K562 (cell line): ENCODE measurements at regions not wholly inside any gene's neighbourhood (a gene's known extent, or its start where the extent isn't known, plus 50 kb on each side); places are given as distances from the start of the nearest gene placed in this dataset.

Experiments
- ATAC-seq: fragments of 200-7000 bp; cut with Tn5 transposase; 3 replicates; pipeline ENCODE4 v1.9.1; 2020; ENCODE audit warnings: moderate library complexity
- BruUV-seq: library from RNA; stranded (reverse); fragments of 400-500 nt; replicated peaks from 2 replicates; lab custom pipeline; 2021; lab: Mats Ljungman, UMichigan
- CTCF ChIA-PET: fragments of 300-600 bp; formaldehyde crosslinking; extraction: SDS; loops from one replicate; lab custom pipeline; 2021; ENCODE audit warnings: low intra/inter-chr PET ratio; lab: Yijun Ruan, JAX
- POLR2A ChIA-PET: fragments of 300-600, 350-650 bp; sonication (Branson Sonifier 250); formaldehyde crosslinking; extraction: SDS; loops from one replicate; lab custom pipeline; 2021; ENCODE audit warnings: antibody characterized with exemption, inconsistent platforms; lab: Yijun Ruan, JAX
- DNase-seq, 4 experiments: peaks; one replicate each; pipeline versions ENCODE4 v3.0.0 to v3.0.0-alpha.2; 2011 to 2018; ENCODE audit warnings: low spot score in 3 of 4, mixed read lengths in 3 of 4; ENCODE audit errors: extremely low read depth in 1 of 4
- FAIRE-seq: peaks from 2 replicates; lab custom pipeline; 2011; peaks lifted over from hg19 to GRCh38; lab: Jason Lieb, UNC
- H2AFZ ChIP-seq: 2 replicates; pipeline ENCODE4 v1.6.0; 2011; ENCODE audit warnings: low read depth, low read length, control low read depth, inconsistent platforms
- H3K27ac ChIP-seq: fragments of 200-600 bp; 3 replicates; pipeline ENCODE4 v1.8.0; 2011; ENCODE audit warnings: low read depth, mild to moderate bottlenecking, control low read depth, inconsistent platforms, low read length, moderate library complexity, mixed read lengths; ENCODE audit errors: extremely low read depth
- H3K27me3 ChIP-seq, 2 experiments: fragments of 300-600 bp in 1 of 2; 2 replicates in 1 of 2; 3 replicates in 1 of 2; pipeline versions ENCODE4 v1.6.0 to v1.8.0; 2011; ENCODE audit warnings: inconsistent platforms in 2 of 2, low read length in 2 of 2, mild to moderate bottlenecking in 1 of 2, mixed read lengths in 1 of 2, moderate library complexity in 1 of 2; ENCODE audit not compliant: control insufficient read depth in 2 of 2, insufficient read depth in 2 of 2
- H3K36me3 ChIP-seq: fragments of 300-600 bp; 3 replicates; pipeline ENCODE4 v1.8.0; 2011; ENCODE audit warnings: mild to moderate bottlenecking, low read length, inconsistent platforms; ENCODE audit not compliant: control insufficient read depth, insufficient read depth
- H3K4me1 ChIP-seq, 2 experiments: fragments of 200-600 bp in 1 of 2; replicated peaks in 1 of 2; 2 replicates in 1 of 2; 3 replicates in 1 of 2; pipeline versions ENCODE4 v1.5.1 to v1.8.0; 2011; ENCODE audit warnings: inconsistent platforms in 2 of 2, low read length in 2 of 2, mild to moderate bottlenecking in 1 of 2, mixed read lengths in 1 of 2, moderate library complexity in 1 of 2; ENCODE audit not compliant: control insufficient read depth in 2 of 2, insufficient read depth in 2 of 2
- H3K4me2 ChIP-seq: 2 replicates; pipeline ENCODE4 v1.6.1; 2011; ENCODE audit warnings: low read length, control low read depth, inconsistent platforms, mixed read lengths; ENCODE audit not compliant: insufficient read depth
- H3K4me3 ChIP-seq: fragments of 200-600 bp; sonication (generic), shearing (Covaris generic); 2 replicates; pipeline ENCODE4 v1.5.1; 2016; ENCODE audit warnings: control low read depth, inconsistent platforms
- H3K79me2 ChIP-seq: fragments of 200-600 bp; 3 replicates; pipeline ENCODE4 v1.8.0; 2011; ENCODE audit warnings: low read length, inconsistent platforms; ENCODE audit not compliant: control insufficient read depth, insufficient read depth
- H3K9ac ChIP-seq, 2 experiments: 2 replicates each; pipeline versions ENCODE4 v1.6.0 to v1.6.1; 2011; ENCODE audit warnings: low read depth in 2 of 2, low read length in 2 of 2, control low read depth in 1 of 2, inconsistent platforms in 1 of 2, mild to moderate bottlenecking in 1 of 2, mixed read lengths in 1 of 2; ENCODE audit not compliant: insufficient read depth in 1 of 2
- H3K9me1 ChIP-seq: one replicate; pipeline ENCODE4 v1.6.0; 2011; ENCODE audit warnings: inconsistent platforms, mild to moderate bottlenecking, low read length, moderate library complexity; ENCODE audit not compliant: control insufficient read depth, insufficient read depth
- H3K9me3 ChIP-seq: replicated peaks from 2 replicates; pipeline ENCODE4 v1.5.1; 2011; ENCODE audit warnings: low read depth, low read length, inconsistent platforms; ENCODE audit not compliant: control insufficient read depth, insufficient read depth
- H4K20me1 ChIP-seq: replicated peaks from 2 replicates; pipeline ENCODE4 v1.6.1; 2011; ENCODE audit warnings: low read length, inconsistent platforms, mixed read lengths; ENCODE audit not compliant: control insufficient read depth, insufficient read depth
- CBX3 ChIP-seq, 2 experiments: IDR thresholded peaks; 1 replicate in 1 of 2; 2 replicates in 1 of 2; pipeline ENCODE4 v1.6.1; 2012; ENCODE audit warnings: inconsistent platforms in 2 of 2, low read length in 2 of 2, borderline replicate concordance in 1 of 2, control low read depth in 1 of 2
- CREBBP ChIP-seq: IDR thresholded peaks from one replicate; pipeline ENCODE4 v1.6.1; 2012; ENCODE audit warnings: low read depth, mild to moderate bottlenecking, control low read depth, inconsistent platforms, low read length
- HNRNPUL1 ChIP-seq: fragments of 200-400 bp; formaldehyde crosslinking; IDR thresholded peaks from 2 replicates; pipeline ENCODE4 v1.6.1; 2017; ENCODE audit warnings: low read length
- IRF9 ChIP-seq: fragments of 450-650 bp; IDR thresholded peaks from 2 replicates; pipeline ENCODE4 v1.6.1; 2016; ENCODE audit warnings: missing biosample characterization, missing genetic modification characterization
- KLF16 ChIP-seq: IDR thresholded peaks from 2 replicates; pipeline ENCODE4 v1.6.1; 2016; ENCODE audit warnings: antibody characterized with exemption
- SNRNP70 ChIP-seq: fragments of 200-400 bp; formaldehyde crosslinking; optimal IDR thresholded peaks from 2 replicates; pipeline ENCODE3; 2017; ENCODE audit warnings: low read depth, low read length
- SRSF3 ChIP-seq: fragments of 200-400 bp; formaldehyde crosslinking; IDR thresholded peaks from 2 replicates; pipeline ENCODE4 v1.6.1; 2016; ENCODE audit warnings: mild to moderate bottlenecking, low read length, moderate library complexity; ENCODE audit not compliant: insufficient read depth
- THRB ChIP-seq: fragments of 450-650 bp; formaldehyde crosslinking; conservative IDR thresholded peaks from 2 replicates; pipeline ENCODE4 v1.4.0; 2022; ENCODE audit warnings: mild to moderate bottlenecking, missing genetic modification characterization
- U2AF2 ChIP-seq: fragments of 200-400 bp; formaldehyde crosslinking; optimal IDR thresholded peaks from 2 replicates; pipeline ENCODE3; 2017; ENCODE audit warnings: low read depth, mild to moderate bottlenecking, low read length
- VEZF1 ChIP-seq: fragments of 200-800 bp; sonication (Bioruptor generic); IDR thresholded peaks from 2 replicates; pipeline ENCODE4 v1.6.1; 2017; ENCODE audit warnings: missing genetic modification characterization, missing compliant biosample characterization
- ZNF407 ChIP-seq: fragments of 450-650 bp; IDR thresholded peaks from 2 replicates; pipeline ENCODE4 v1.6.1; 2016; ENCODE audit warnings: low read depth
- WGBS: fragments of 100-300 bp; shearing (Covaris generic); methylation state at CpG from one replicate; pipeline ENCODE4 v1.1.6; 2016; ENCODE audit warnings: low coverage, mixed read lengths; ENCODE audit not compliant: insufficient coverage; ENCODE audit errors: missing lambda C conversion rate; 5-methylcytosine and 5-hydroxymethylcytosine counted together
- in situ Hi-C: fragments of 300-500 bp; cut with MboI; formaldehyde crosslinking; loops from 4 replicates; pipeline ENCODE4 v1.15.0; 2018; ENCODE audit warnings: inconsistent platforms, mixed read lengths
- intact Hi-C: fragments of 100-400 bp; cut with micrococcal nuclease; formaldehyde crosslinking; loops from 2 replicates; pipeline ENCODE4 v1.14.2; 2022

DNA sequence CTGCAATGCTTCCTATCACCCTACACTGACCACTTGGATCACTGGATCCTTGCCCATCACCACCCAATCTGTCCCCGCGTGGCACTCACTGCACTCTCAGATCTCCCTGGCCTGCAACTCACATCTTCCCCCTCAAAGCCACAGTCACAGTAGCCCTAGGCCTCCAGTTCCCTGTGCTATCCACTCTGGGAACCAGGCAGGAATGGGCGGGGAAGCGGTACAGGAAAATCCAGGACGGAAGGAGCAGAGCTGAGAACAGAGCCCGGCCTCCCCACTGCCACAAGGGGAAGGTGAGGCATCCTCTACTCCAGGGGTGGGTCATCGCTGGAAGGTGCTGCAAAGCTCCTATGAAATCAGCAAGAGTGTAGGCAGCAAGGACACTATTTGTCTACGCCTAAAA, 102.6 kb downstream of the ESM1 start:
- Histone ChIP-seq H3K36me3 (no peaks in the 10 kb centered on the region), H3K4me2 (no peak overlapping the region), H2AFZ (no peak overlapping the region), H3K9ac (no peak overlapping the region), H3K9me1 (no peaks in the 10 kb centered on the region), H3K4me1 (peaks cover 0 to 9% of the 10 kb centered on the region in 2 experiments; a peak in 2 of 5 replicates), H4K20me1 (no peaks in the 10 kb centered on the region), H3K27me3 (peaks cover 23 to 41% of the 10 kb centered on the region in 2 experiments), H3K4me3 (no peak overlapping the region), H3K79me2 (no peaks in the 10 kb centered on the region), H3K27ac (no peak overlapping the region), H3K9me3 (no peaks in the 10 kb centered on the region)
- ChIA-PET POLR2A (interaction anchor here (1.7 kb wide), 1 partner anchor 11 kb away, joined by 4 read pairs; no protein-coding TSS in a partner anchor), CTCF (interaction anchor here (0.6 kb wide), 1 partner anchor 1632 kb away, joined by 3 read pairs; no protein-coding TSS in a partner anchor)
- intact Hi-C loops = no loop called here
- WGBS = 9% methylated on average over 8 of the region's 8 CpGs
- DNase-seq (no peak), FAIRE-seq (no peak), ATAC-seq (no peak)
- no TSS peak for BruUV-seq
- in situ Hi-C loops = loop anchor here (25.0 kb wide), 1 partner anchor 1446 kb away; no protein-coding TSS in a partner anchor
- TF ChIP-seq KLF16 = no peak
- TF ChIP-seq ZNF407 = no peak
- no peak for TF ChIP-seq CBX3 (IDR thresholded peaks at IDR 0.05; ENCODE audit: borderline replicate concordance in 1 of 2, low read length in 2 of 2)
- TF ChIP-seq CREBBP = no peak
- no peak for TF ChIP-seq HNRNPUL1
- no peak for TF ChIP-seq SNRNP70
- TF ChIP-seq U2AF2 = no peak
- no peak for TF ChIP-seq THRB
- TF ChIP-seq VEZF1 (CRISPR knock-in tag) = no peak
- TF ChIP-seq SRSF3 = no peak
- no peak for TF ChIP-seq IRF9 (tag)
